GM12891 (cell line): ENCODE measurements at regions not wholly inside any gene's neighbourhood (a gene's known extent, or its start where the extent isn't known, plus 50 kb on each side); places are given as distances from the start of the nearest gene placed in this dataset.

Source experiments
- POLR2A ChIP-seq: IDR thresholded peaks from 2 replicates; pipeline ENCODE4 v1.6.1; 2011; ENCODE audit warnings: low read depth, low read length, control low read depth
- POLR2AphosphoS5 ChIP-seq: IDR thresholded peaks from 2 replicates; pipeline ENCODE4 v1.6.1; 2011; ENCODE audit warnings: low read depth, low read length, control low read depth

DNA sequence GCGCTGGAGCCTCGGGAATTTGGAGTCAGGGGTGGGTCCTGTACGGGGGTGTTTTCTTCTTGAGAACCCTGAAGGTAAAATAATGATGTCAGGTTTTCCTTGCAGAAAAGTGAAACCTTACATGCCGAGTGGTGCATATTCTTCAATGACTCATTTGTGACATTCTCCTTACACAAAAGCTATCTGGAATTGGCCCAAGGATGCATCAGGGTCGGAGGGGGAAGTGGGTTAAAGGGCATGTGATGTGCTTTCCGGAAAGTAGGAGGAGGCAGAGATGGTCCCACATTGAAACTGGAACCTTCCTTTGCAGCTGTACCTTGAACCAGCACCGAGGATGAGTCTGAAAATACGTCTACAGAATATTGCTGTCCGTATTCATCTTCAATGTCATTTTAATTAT lies 411.2 kb upstream of the IRX4 start:
- TF ChIP-seq POLR2A (no peak), POLR2AphosphoS5 (no peak)
